Keratinocyte (primary cell): ENCODE measurements at regions not wholly inside any gene's neighbourhood (a gene's known extent, or its start where the extent isn't known, plus 50 kb on each side); places are given as distances from the start of the nearest gene placed in this dataset.

Experiments used
- DNase-seq: peaks from one replicate; pipeline ENCODE4 v3.0.0-alpha.2; 2011; ENCODE audit warnings: low read depth, missing footprints, low spot score
- FAIRE-seq: peaks from 2 replicates; lab custom pipeline; 2011; peaks lifted over from hg19 to GRCh38; lab: Jason Lieb, UNC
- H2AFZ ChIP-seq: 2 replicates; pipeline ENCODE4 v1.6.0; 2012; ENCODE audit warnings: low read length, control low read depth, inconsistent platforms; ENCODE audit not compliant: control insufficient read depth
- H3K27ac ChIP-seq: 2 replicates; pipeline ENCODE4 v1.5.1; 2011; ENCODE audit warnings: low read length; ENCODE audit not compliant: control insufficient read depth, insufficient read depth
- H3K27me3 ChIP-seq: 3 replicates; pipeline ENCODE4 v1.6.0; 2011; ENCODE audit warnings: low read length; ENCODE audit not compliant: control insufficient read depth, insufficient read depth; ENCODE audit errors: extremely low read depth
- H3K36me3 ChIP-seq, 2 experiments: 2 replicates in 1 of 2; 3 replicates in 1 of 2; pipeline ENCODE4 v1.5.1; 2011; ENCODE audit warnings: low read length in 2 of 2, mild to moderate bottlenecking in 1 of 2; ENCODE audit not compliant: control insufficient read depth in 2 of 2, insufficient read depth in 2 of 2; ENCODE audit errors: extremely low read depth in 1 of 2
- H3K4me1 ChIP-seq: 3 replicates; pipeline ENCODE4 v1.5.1; 2011; ENCODE audit warnings: low read length; ENCODE audit not compliant: control insufficient read depth, insufficient read depth; ENCODE audit errors: extremely low read depth
- H3K4me2 ChIP-seq: 3 replicates; pipeline ENCODE4 v1.6.0; 2011; ENCODE audit warnings: low read depth, low read length; ENCODE audit not compliant: control insufficient read depth, insufficient read depth; ENCODE audit errors: extremely low read depth
- H3K4me3 ChIP-seq, 3 experiments: fragments of 200-600 bp in 1 of 3; sonication (generic) in 1 of 3; 2 replicates in 2 of 3; 3 replicates in 1 of 3; pipeline ENCODE4 v1.5.1; 2011 to 2016; ENCODE audit warnings: low read length in 3 of 3, mild to moderate bottlenecking in 3 of 3, control low read depth in 2 of 3, inconsistent platforms in 1 of 3, low read depth in 1 of 3, mixed read lengths in 1 of 3, mixed run types in 1 of 3, moderate library complexity in 1 of 3; ENCODE audit not compliant: control insufficient read depth in 2 of 3, insufficient read depth in 2 of 3; ENCODE audit errors: extremely low read depth in 1 of 3
- H3K79me2 ChIP-seq: 2 replicates; pipeline ENCODE4 v1.6.0; 2012; ENCODE audit warnings: low read length; ENCODE audit not compliant: control insufficient read depth, insufficient read depth
- H3K9ac ChIP-seq: 3 replicates; pipeline ENCODE4 v1.6.0; 2011; ENCODE audit warnings: low read length; ENCODE audit not compliant: control insufficient read depth, insufficient read depth; ENCODE audit errors: extremely low read depth
- H3K9me1 ChIP-seq: 3 replicates; pipeline ENCODE4 v1.6.0; 2011; ENCODE audit warnings: low read length; ENCODE audit not compliant: control insufficient read depth, insufficient read depth; ENCODE audit errors: extremely low read depth
- H3K9me3 ChIP-seq: 2 replicates; pipeline ENCODE4 v1.5.1; 2012; ENCODE audit warnings: low read depth, low read length; ENCODE audit not compliant: control insufficient read depth
- H4K20me1 ChIP-seq: 3 replicates; pipeline ENCODE4 v1.6.0; 2011; ENCODE audit warnings: low read length; ENCODE audit not compliant: control insufficient read depth, insufficient read depth; ENCODE audit errors: extremely low read depth
- CTCF ChIP-seq, 3 experiments: IDR thresholded peaks in 1 of 3; conservative IDR thresholded peaks in 1 of 3; optimal IDR thresholded peaks in 1 of 3; 2 replicates in 2 of 3; 3 replicates in 1 of 3; pipeline versions ENCODE3 to v1.5.1; 2011; ENCODE audit warnings: low read length in 3 of 3, mild to moderate bottlenecking in 3 of 3, moderate library complexity in 2 of 3, control low read depth in 1 of 3, inconsistent platforms in 1 of 3; ENCODE audit not compliant: insufficient read depth in 2 of 3; ENCODE audit errors: extremely low read depth in 1 of 3
- EZH2 ChIP-seq: IDR thresholded peaks from one replicate; pipeline ENCODE4 v1.6.1; 2012; ENCODE audit warnings: inconsistent platforms, mild to moderate bottlenecking, low read length, moderate library complexity
- dilution Hi-C: fragments of 300-500 bp; cut with MboI; formaldehyde crosslinking; loops from one replicate; pipeline ENCODE4 v1.7.0; 2020; ENCODE audit warnings: low sequenced_read_pairs; ENCODE audit not compliant: extremely low pct_ligation_motif_present

DNA sequence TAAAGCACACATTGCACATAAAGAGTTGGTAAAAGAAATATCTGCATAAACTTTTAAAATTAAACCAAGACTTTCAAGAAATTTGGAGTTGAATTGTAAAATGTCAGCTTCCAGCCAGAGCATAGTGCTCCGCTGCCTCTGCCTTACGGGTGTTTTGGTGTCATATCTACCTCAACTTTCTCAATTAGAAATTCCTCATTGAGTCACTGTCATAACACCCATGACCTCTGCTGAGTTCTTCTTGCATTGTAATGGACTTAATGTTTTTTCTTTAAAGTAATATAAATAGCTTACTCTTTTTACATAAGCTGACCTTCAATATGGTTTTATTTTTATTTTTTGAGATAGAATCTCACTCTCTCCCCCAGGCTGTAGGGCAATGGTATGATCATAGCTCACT, 551.0 kb upstream of the NBEA start:
- no peak overlapping the region for H3K9ac ChIP-seq
- H3K9me3 ChIP-seq = no peaks in the 10 kb centered on the region
- dilution Hi-C loops = no loop called here
- H3K4me3 ChIP-seq = no peak overlapping the region
- TF ChIP-seq CTCF (optimal IDR thresholded peaks at IDR 0.05 in 1 of 3, IDR thresholded peaks at IDR 0.05 in 1 of 3, conservative IDR thresholded peaks at IDR 0.05 in 1 of 3; ENCODE audit: extremely low read depth in 1 of 3, insufficient read depth in 2 of 3, low read length in 3 of 3) (no peak), EZH2 (no peak)
- FAIRE-seq (no peak), DNase-seq (no peak)
- no peak overlapping the region for H3K4me2 ChIP-seq
- H2AFZ ChIP-seq = no peak overlapping the region
- no peaks in the 10 kb centered on the region for H3K27me3 ChIP-seq
- H3K79me2 ChIP-seq = no peaks in the 10 kb centered on the region
- H3K4me1 ChIP-seq = no peaks in the 10 kb centered on the region
- no peak overlapping the region for H3K27ac ChIP-seq
- H4K20me1 ChIP-seq = no peaks in the 10 kb centered on the region
- no peaks in the 10 kb centered on the region for H3K9me1 ChIP-seq
- no peaks in the 10 kb centered on the region for H3K36me3 ChIP-seq

DNA sequence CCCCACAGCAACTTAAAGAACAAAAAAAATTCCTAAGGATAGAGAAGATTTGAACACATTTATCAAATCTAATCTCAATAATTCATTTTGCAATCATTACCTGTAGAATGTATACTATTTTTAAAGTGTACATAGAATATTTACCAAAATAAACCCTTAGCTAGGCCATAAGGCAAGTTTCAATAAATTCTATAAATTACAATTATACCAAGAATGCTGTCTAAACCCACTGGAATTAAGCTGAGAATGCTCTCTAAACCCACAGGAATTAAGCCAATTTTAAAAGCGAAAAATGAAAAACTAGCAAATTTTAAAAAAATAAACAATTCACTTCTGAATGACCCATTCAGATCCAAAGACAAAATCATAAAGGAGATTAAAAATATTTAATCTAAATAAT, 540.4 kb upstream of the NBEA start:
- DNase-seq = no peak
- no peaks in the 10 kb centered on the region for H3K9me1 ChIP-seq
- TF ChIP-seq CTCF (optimal IDR thresholded peaks at IDR 0.05 in 1 of 3, IDR thresholded peaks at IDR 0.05 in 1 of 3, conservative IDR thresholded peaks at IDR 0.05 in 1 of 3; ENCODE audit: extremely low read depth in 1 of 3, insufficient read depth in 2 of 3, low read length in 3 of 3) (no peak), EZH2 (no peak)
- no peaks in the 10 kb centered on the region for H3K36me3 ChIP-seq
- H3K27me3 ChIP-seq = no peaks in the 10 kb centered on the region
- no peak overlapping the region for H3K27ac ChIP-seq
- H3K9me3 ChIP-seq = no peaks in the 10 kb centered on the region
- dilution Hi-C loops = no loop called here
- no peak overlapping the region for H2AFZ ChIP-seq
- no peak overlapping the region for H3K4me2 ChIP-seq
- H3K4me3 ChIP-seq = no peak overlapping the region
- no peaks in the 10 kb centered on the region for H4K20me1 ChIP-seq
- FAIRE-seq = no peak
- no peaks in the 10 kb centered on the region for H3K79me2 ChIP-seq
- H3K9ac ChIP-seq = no peak overlapping the region
- H3K4me1 ChIP-seq = no peaks in the 10 kb centered on the region
